Activated CD8-positive, alpha-beta memory T cell treated with anti-CD3 and anti-CD28 coated beads, Interleukin-2, amount 10 ng/mL, durations not matched to agents 7 days and 5 days (primary cell): ENCODE measurements at regions not wholly inside any gene's neighbourhood (a gene's known extent, or its start where the extent isn't known, plus 50 kb on each side); places are given as distances from the start of the nearest gene placed in this dataset.
"Not testable (repeated sequence)": the region's sequence is repeated elsewhere in the genome, so short reads cannot be mapped to it uniquely, and the experiment has no call there.

Source experiments
- ATAC-seq: fragments of 150-1000 bp; cut with Tn5 transposase; one replicate; pipeline ENCODE4 v1.10.0; 2021; ENCODE audit warnings: moderate library complexity
- CTCF ChIA-PET: fragments of 350-600 bp; sonication (Branson Sonifier 250); formaldehyde crosslinking; loops from one replicate; lab custom pipeline; 2021; ENCODE audit warnings: antibody characterized with exemption; lab: Charles Lee
- DNase-seq: peaks from one replicate; pipeline ENCODE4 v3.0.0-alpha.2; 2020
- H3K27ac Mint-ChIP-seq: one replicate; pipeline ENCODE4 v1.8.0; 2021; ENCODE audit warnings: mild to moderate bottlenecking, mixed read lengths
- H3K27me3 Mint-ChIP-seq: one replicate; pipeline ENCODE4 v1.8.0; 2021; ENCODE audit warnings: mixed read lengths
- H3K36me3 Mint-ChIP-seq: one replicate; pipeline ENCODE4 v1.8.0; 2021; ENCODE audit warnings: mild to moderate bottlenecking, mixed read lengths
- H3K4me1 Mint-ChIP-seq: one replicate; pipeline ENCODE4 v1.8.0; 2021; ENCODE audit warnings: mixed read lengths
- H3K4me3 Mint-ChIP-seq: one replicate; pipeline ENCODE4 v1.8.0; 2021; ENCODE audit warnings: mild to moderate bottlenecking, moderate library complexity, mixed read lengths
- H3K9me3 Mint-ChIP-seq: one replicate; pipeline ENCODE4 v1.8.0; 2022; ENCODE audit warnings: low read depth, mixed read lengths

GRCh38 chr1:45258059-45258650 lies 51.8 kb upstream of the ZSWIM5 start:
- Mint-ChIP-seq H3K36me3 (peaks cover 7% of the 10 kb centered on the region), H3K4me1 (no peaks in the 10 kb centered on the region), H3K9me3 (peaks cover 20% of the 10 kb centered on the region), H3K4me3 (no peak overlapping the region), H3K27me3 (peaks cover 2% of the 10 kb centered on the region), H3K27ac (no peak overlapping the region)
- CTCF ChIA-PET = no interaction called here
- ATAC-seq (no peak), DNase-seq (no peak)

GRCh38 chr1:45259053-45259452 lies 52.6 kb upstream of the ZSWIM5 start:
- CTCF ChIA-PET = no interaction called here
- Mint-ChIP-seq H3K27ac (no peak overlapping the region), H3K4me1 (no peaks in the 10 kb centered on the region), H3K9me3 (peaks cover 20% of the 10 kb centered on the region), H3K36me3 (peaks cover 7% of the 10 kb centered on the region), H3K27me3 (peaks cover 2% of the 10 kb centered on the region), H3K4me3 (no peak overlapping the region)
- DNase-seq (no peak), ATAC-seq (no peak)

- Mint-ChIP-seq H3K9me3 (peaks cover 20% of the 10 kb centered on the region), H3K4me3 (no peak overlapping the region), H3K27ac (no peak overlapping the region), H3K4me1 (no peaks in the 10 kb centered on the region), H3K36me3 (peaks cover 7% of the 10 kb centered on the region), H3K27me3 (peaks cover 2% of the 10 kb centered on the region)
- ATAC-seq (no peak), DNase-seq (no peak)
- CTCF ChIA-PET = no interaction called here
Observed at GRCh38 chr1:45260244-45260643, 53.8 kb upstream of the ZSWIM5 start.

- Mint-ChIP-seq H3K27me3 (peaks cover 2% of the 10 kb centered on the region), H3K36me3 (no peaks in the 10 kb centered on the region), H3K4me3 (no peak overlapping the region), H3K4me1 (no peaks in the 10 kb centered on the region), H3K27ac (no peak overlapping the region), H3K9me3 (peaks cover 8% of the 10 kb centered on the region)
- ATAC-seq = no peak
- no peak for DNase-seq
- CTCF ChIA-PET = no interaction called here
Observed at GRCh38 chr1:45263132-45263531, 56.7 kb upstream of the ZSWIM5 start.

GRCh38 chr1:45265244-45265643 lies 58.8 kb upstream of the ZSWIM5 start:
- no peak for ATAC-seq
- Mint-ChIP-seq H3K27me3 (peaks cover 2% of the 10 kb centered on the region), H3K27ac (no peak overlapping the region)

GRCh38 chr1:45266151-45266801 lies 59.9 kb upstream of the ZSWIM5 start:
- no peak for DNase-seq

More at GRCh38 chr1:45265244-45265643, 58.8 kb upstream of the ZSWIM5 start:
- Mint-ChIP-seq H3K4me3 (no peak overlapping the region), H3K36me3 (no peaks in the 10 kb centered on the region), H3K4me1 (no peaks in the 10 kb centered on the region), H3K9me3 (peaks cover 5% of the 10 kb centered on the region)
- CTCF ChIA-PET = no interaction called here
- no peak for DNase-seq

GRCh38 chr1:45268310-45268709 lies 58.4 kb upstream of the HPDL start:
- H3K9me3 Mint-ChIP-seq, H3K4me3 Mint-ChIP-seq, ATAC-seq, H3K27ac Mint-ChIP-seq, H3K4me1 Mint-ChIP-seq, CTCF ChIA-PET, DNase-seq, H3K27me3 Mint-ChIP-seq, H3K36me3 Mint-ChIP-seq: not testable (repeated sequence)

More at GRCh38 chr1:45266151-45266801, 59.9 kb upstream of the ZSWIM5 start:
- Mint-ChIP-seq H3K4me1 (no peaks in the 10 kb centered on the region), H3K27me3 (no peaks in the 10 kb centered on the region), H3K27ac (no peak overlapping the region), H3K36me3 (no peaks in the 10 kb centered on the region), H3K4me3 (no peak overlapping the region), H3K9me3 (peaks cover 2% of the 10 kb centered on the region)
- CTCF ChIA-PET = no interaction called here
- ATAC-seq = no peak

GRCh38 chr1:45272267-45272666 lies 54.4 kb upstream of the HPDL start:
- H3K4me1 Mint-ChIP-seq, H3K36me3 Mint-ChIP-seq, H3K4me3 Mint-ChIP-seq, ATAC-seq, CTCF ChIA-PET, H3K27ac Mint-ChIP-seq, DNase-seq, H3K27me3 Mint-ChIP-seq, H3K9me3 Mint-ChIP-seq: not testable (repeated sequence)

GRCh38 chr1:45272913-45273371 lies 53.8 kb upstream of the HPDL start:
- Mint-ChIP-seq H3K4me3 (no peak overlapping the region), H3K36me3 (peaks cover 5% of the 10 kb centered on the region), H3K4me1 (no peaks in the 10 kb centered on the region), H3K27me3 (no peaks in the 10 kb centered on the region), H3K9me3 (no peaks in the 10 kb centered on the region), H3K27ac (no peak overlapping the region)
- CTCF ChIA-PET = interaction anchor here (1.3 kb wide), 1 partner anchor 34 kb away, joined by 3 read pairs; no protein-coding TSS in a partner anchor
- ATAC-seq (no peak), DNase-seq (no peak)

GRCh38 chr1:45275054-45275453 lies 51.6 kb upstream of the HPDL start:
- no peak for DNase-seq
- Mint-ChIP-seq H3K36me3 (peaks cover 5% of the 10 kb centered on the region), H3K27ac (no peak overlapping the region), H3K4me3 (no peak overlapping the region), H3K4me1 (no peaks in the 10 kb centered on the region), H3K27me3 (peaks cover 6% of the 10 kb centered on the region), H3K9me3 (no peaks in the 10 kb centered on the region)
- ATAC-seq = no peak
- CTCF ChIA-PET = no interaction called here
